G401.6 (cell line): ENCODE measurements at regions not wholly inside any gene's neighbourhood (a gene's known extent, or its start where the extent isn't known, plus 50 kb on each side); places are given as distances from the start of the nearest gene placed in this dataset.

Source experiments
- FAIRE-seq: peaks from 2 replicates; lab custom pipeline; 2012; peaks lifted over from hg19 to GRCh38; lab: Jason Lieb, UNC

DNA sequence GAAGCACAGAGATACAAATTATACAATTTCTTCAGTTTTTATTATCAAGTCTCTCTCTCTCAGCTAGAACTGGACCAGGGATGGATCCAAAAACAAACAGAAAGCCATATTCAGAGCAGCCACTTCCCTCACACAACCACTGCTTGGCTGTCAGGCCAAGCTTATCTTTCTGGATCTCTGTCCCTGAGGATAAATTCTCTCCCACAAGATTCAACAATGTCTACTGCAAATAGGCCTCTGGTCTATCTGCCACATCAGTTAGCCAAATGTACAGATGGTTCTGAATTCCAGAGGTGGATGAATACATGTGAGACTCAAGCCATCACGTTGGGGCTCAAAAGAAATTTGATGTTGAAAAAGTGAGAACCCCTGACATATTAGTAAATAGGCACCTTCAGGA, 350.9 kb downstream of the LTN1 start:
- FAIRE-seq: no peak

DNA sequence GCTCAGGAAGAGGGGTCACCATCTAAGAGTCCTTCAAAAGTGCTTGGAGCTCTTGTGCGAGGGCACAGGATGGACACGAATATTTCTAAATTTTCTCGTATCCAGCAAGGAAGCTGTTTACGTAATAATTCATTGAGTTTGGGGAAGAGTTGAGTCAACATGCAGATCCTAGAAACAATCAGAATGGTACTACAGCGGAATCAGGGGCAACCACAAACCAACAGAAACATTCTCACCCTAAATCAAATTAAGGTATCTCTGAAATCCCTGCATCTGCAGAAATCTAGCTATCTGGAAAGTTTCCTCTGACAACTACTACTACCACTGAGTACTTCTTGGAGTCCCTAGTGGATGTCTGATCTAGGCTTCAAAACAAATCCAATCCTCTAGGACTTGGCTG, 352.4 kb downstream of the LTN1 start:
- FAIRE-seq: no peak

DNA sequence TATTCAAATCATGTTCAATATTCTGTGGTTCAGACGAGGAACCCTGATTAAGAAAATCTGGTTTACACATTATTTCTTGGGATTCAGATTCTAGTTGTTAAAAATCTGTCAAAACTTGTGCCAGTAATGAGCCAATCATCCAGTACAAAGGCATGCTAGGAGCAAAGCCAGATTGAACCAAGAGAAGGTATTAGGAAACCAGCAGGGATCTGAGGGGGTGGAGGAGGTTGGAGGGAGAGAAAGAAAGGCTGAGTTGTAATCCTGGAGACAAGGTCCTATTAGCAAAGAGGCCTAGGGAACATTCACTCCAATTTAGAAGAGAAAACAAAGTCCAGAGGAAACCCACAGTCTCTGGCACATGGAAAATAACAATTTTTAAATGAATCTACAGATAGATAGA, 352.9 kb downstream of the LTN1 start:
- FAIRE-seq: no peak

DNA sequence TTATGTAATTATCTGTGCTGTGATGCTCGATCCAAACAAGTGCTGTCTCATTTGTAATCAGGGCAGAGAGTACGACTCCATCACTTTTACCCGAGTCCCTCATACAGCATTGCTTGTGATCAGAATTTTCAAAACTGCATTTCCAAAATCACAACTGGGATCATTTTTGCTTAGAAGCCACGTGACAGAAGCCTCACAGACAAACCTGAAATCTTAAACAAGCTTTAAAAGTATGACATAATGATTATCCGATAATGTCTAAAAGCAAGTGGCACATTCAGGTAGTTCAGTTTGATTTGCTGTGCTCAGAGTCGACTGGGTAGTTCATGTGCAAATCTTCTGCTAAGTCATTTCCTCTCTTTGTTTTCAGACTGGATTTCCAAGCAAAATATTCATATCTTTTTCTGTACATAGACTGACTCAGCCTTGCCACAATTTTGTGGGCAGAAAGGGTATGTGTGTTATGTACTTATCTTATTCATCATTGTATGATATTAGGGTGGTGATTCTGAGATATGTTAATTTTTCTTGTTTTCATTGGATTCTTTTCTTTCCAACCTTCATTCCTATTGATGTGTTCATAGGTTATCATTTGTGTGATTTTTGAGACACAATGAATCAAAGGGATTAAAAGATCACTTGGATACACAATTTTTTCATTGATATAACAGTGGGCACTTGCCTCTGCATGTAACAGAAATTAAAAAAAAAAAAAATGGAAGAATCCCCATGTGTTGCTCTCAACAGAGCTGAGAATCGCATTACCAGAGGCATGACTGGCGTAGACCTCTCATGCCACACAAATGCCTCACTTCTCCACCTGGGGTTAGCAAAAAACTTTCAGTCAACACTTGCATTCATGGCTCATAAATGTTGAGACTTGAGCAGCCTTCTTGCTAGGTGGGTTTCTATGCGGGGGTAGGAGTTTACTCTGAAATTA, 355.7 kb downstream of the LTN1 start:
- FAIRE-seq: no peak

DNA sequence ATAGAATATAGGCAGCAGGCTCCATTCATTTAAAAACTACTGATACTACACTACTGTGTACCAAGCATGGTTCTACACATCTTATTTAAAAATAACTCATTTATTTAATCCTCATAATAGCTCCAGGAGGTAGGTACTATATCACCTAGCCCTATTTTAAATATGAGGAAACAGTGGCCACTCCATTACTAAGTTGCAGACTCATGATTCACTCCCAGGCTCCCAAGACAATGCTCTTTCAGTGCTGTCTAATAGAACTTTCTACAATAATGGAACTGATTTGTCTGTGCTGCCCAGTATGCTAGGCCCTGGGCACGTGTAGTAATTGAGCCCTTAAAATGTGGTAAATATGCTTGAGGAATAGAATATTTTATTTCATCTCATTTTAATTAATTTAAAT, 357.1 kb downstream of the LTN1 start:
- FAIRE-seq: no peak

DNA sequence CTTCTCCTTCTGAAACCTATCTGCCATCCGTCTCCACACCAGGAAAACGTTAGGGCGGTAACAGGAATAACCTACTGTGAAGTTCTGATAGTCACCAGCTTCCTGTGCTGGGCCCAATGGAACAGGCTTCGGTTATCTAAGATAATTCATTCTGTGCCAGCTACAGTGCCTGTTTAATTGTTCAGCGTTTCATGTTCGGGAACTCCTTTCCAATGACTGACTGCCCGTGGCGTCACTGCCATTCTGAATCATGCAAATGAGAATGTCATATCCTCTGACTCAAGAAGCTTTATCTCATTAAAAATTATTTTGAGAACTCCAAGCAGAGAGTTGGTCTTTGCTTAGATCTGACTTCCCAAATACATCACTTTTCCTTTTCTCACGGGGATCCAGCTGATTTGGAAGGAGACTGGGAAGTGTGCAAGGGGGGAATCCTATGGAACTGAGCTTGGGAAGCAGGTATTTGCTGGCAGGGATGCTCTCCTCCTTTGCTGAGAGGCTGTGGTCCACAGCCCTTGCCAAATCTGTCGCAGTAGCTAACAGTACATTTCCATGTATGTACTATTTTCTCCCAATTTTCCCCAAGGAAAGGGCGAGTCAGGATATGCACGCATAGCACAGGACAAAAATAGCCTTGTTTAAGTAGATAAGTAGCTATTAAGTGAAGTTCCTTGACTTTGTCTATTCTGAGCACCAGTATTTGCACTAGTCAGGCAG, 358.7 kb downstream of the LTN1 start:
- FAIRE-seq: no peak

DNA sequence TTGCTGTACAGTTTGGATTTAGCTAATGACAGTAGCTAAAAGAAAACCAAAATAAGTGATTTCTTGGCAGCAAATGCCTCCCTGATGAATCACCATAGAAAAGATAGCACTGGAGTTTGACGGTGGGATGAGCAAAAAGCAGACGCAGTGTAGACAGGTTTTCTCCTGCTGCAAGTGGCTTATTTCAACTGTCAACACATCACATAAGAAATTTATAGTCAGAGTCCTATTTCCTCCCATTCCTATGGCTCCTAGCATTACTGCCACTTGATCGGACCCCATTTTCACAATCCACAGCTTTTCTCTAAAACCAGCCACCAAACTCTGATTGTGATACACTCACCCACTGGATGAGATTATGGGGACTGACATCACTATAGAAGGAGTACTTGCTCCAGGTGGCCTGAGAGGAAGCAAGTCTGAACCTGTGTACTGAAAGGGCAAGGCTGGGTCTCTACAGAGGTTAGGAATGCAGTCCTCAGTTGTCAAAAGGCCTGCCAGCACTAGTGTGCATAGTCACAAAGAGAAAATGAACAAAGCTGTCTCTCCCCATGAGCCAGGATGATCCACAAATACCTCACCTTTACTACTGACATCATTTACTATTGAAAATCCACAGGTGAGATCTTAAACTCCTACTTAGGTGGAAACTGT, 359.8 kb downstream of the LTN1 start:
- FAIRE-seq: no peak

DNA sequence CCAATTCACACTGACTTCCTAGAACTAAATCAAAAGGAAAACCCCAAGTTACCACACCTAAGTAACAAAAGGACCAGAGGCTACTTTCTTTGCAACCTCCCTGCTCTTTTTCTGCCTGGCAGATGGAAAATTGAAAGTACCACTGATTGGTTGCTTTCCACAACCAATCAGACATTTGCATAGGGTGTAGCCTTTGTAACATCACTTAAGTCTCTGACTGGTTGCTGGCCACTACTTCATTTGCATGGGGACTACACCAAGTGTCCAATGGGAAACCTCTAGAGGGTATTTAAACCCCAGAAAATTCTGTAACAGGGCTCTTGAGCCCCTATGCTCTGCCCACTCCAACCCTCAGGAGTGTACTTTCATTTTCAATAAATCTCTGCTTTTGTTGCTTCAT, 365.0 kb downstream of the LTN1 start:
- FAIRE-seq: no peak

DNA sequence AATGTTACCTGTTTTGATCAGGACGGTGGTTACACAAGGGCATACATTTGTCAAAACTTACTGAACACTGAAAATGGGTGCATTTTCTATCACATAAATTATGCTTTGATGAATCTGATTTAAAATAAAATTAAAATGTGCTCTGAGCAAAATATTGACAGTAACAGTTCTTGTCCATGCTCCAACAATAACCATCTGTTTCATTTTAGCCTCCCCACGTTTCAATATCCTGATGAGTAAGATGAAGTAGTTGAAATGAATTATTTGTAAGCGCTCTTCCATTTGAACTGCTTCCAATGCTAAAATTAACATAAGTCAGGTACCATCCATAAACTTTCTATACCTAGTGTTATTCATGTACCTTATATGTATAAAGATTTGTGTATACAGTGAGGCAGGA, 365.4 kb downstream of the LTN1 start:
- no peak for FAIRE-seq

DNA sequence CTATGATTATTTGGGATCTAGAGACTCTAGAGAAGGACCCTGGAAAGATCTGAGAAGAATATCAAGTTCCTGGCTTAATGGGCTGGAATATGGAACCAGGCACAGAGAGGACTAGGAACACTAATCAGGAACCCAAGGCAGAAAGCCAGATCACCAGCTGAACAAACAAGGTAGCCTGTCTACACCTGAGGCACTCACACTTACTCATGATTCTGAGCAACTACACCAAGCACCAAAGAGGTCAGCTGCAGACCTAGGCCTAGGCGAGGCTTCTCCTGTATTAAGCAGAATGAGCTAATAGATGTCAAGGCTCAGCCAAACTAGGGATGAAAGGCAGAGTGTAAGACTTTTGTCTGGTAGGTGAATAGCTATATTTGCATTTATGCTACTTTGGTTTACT, 368.1 kb downstream of the LTN1 start:
- no peak for FAIRE-seq

DNA sequence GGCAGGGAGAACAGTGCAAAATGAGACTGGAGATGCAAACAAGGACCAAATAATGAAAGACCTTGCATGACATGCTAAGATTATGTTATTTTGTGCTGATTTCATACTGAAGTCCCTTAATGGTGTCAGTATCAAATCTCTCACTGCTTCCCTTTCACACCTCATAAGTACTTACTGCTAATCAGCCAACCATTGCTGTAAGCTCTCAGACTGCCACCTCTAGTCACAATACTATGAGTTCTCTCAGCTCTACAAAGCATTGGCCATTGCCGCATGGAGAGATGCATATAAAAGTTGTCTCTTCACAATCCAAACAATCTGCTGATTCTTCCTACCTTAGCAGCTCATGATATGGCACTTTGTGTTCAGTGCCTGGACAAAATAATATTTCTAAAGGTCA, 375.4 kb downstream of the LTN1 start:
- no peak for FAIRE-seq

DNA sequence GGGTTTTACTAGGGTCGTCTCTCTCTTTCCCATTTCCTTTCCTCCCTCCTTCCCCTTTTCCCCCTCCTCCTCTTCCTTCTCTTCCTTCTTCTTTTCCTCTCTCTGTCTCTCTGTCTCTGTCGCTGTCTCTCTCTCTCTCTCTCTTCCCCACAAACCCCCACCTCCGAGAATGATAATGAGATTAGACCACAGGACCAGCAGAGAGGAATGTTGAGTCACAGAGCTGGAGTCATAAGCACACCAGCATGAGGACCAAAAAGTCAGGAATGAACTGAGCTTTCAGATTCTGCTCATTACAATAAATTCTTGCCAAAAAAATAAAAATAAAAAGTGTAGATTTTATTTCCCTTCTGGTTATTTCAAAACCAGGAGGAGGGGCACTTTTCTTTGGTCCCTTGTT, 377.4 kb downstream of the LTN1 start:
- FAIRE-seq: peak; percentile 11

DNA sequence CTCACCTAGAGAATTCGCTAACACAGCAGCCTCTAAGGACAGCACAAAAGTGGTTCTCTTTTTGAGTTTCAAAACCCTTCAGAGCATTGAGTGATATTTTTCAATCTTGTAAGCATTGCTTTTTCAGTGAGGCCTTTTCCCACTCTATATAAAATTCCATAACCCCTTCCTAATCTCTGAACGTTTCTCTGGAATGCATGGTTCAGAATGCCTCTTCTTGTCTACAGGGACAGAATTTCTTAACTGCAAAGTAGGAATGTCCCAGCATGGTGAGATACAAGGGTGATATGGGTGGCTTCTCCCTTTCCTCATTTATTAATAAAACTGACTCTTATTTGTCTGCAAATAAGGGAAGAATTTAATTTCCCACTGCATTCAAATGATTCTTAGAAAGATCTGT, 377.9 kb downstream of the LTN1 start:
- no peak for FAIRE-seq

DNA sequence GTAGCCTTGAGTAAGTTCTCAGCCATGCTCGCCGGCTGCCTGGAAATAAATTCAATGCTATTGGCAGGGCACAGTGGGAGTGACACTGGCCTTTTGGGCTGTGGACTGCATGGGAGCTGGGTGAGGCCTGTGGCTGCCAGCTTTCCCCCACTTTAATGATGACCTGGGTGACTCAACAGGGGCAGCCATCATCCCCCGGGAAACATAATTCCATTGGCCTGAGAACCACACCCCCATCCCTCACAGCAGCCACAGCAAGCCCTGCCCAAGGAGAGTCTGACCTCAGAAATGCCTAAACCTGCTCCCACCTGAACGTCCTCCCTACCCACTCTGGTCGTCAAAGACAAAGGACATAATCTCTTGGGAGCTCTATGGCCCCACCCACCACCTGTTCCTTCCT, 384.0 kb downstream of the LTN1 start:
- no peak for FAIRE-seq

DNA sequence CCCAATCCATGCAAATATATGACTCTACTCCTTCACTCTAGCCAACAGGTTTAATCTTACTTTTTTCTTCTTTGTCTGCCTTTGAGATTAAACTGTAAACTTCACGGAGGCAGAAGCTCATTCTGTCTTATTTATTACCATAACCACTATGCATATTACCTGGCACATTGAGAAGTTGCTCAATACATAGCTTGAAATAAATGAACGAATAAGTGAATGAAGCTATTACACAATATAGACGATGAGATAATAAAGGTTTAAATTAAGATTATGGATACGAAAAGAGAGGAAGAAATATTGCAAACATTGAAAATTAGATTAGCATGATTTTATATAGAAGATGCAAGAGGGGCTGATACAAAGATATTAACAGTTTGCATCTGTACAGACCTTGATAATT, 385.1 kb downstream of the LTN1 start:
- FAIRE-seq: no peak

DNA sequence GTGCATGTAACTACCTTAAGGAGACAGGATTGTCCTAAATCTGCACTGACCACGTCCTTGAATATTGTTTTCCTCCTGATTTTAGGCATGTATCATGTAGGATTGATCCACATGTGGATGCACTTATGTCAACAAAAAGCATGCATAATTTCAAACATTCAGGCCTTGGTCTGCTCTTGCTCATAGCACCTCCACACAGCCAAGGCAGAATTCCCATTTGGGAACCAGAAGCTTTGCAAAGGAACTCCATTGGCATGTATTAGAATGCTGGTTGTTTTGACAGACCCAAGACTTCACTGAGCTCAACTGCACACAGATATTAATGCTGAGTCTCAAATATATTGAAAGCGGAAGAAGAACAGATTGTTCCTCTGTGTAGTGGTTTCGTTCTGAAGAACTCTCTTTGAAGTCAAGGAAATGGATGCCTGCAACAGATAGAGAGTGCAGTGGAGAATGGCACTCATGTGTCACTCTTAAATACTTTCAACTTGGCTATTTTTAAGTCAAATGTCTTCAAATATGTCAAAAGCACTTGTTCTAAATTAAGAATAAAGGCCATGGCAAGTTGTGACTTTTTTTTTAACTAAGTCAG, 387.6 kb downstream of the LTN1 start:
- no peak for FAIRE-seq

DNA sequence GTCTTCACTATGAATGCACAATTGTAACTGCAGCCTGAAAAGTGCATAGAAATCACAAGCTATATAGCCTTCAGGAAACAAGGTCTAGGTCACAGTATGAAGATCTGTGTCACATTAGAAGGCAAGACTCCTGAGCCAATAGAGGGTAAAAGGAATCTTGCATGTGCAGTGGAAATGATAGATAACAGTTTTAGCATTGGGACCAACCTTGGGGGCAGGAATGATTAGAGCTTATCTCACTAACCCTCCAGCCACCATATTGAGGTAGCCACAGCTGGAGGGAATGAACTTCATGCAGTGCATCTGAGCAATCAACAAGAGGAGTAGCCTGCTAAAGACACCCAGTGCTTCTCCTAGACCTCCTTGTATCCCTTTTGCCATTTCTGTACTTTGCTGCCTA, 390.1 kb downstream of the LTN1 start:
- FAIRE-seq: no peak

DNA sequence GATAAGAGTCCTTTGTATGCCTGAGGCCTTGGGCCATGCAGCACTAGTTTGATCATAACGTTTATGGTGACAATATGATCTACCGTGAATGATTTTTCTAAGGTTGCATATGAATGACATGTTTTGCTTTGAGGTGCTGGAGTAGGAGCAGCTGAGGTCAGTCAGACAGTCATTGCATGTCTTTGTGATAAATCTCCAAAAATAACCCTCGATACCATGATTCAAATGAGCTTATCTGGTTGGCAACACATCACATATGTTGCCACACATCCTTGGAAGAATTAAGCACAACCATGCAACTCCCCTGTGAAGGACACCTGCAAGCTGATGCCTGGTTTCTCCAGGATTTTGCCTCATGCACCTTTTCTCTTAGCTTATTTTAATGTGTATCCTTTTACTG, 394.5 kb downstream of the LTN1 start:
- FAIRE-seq: no peak

DNA sequence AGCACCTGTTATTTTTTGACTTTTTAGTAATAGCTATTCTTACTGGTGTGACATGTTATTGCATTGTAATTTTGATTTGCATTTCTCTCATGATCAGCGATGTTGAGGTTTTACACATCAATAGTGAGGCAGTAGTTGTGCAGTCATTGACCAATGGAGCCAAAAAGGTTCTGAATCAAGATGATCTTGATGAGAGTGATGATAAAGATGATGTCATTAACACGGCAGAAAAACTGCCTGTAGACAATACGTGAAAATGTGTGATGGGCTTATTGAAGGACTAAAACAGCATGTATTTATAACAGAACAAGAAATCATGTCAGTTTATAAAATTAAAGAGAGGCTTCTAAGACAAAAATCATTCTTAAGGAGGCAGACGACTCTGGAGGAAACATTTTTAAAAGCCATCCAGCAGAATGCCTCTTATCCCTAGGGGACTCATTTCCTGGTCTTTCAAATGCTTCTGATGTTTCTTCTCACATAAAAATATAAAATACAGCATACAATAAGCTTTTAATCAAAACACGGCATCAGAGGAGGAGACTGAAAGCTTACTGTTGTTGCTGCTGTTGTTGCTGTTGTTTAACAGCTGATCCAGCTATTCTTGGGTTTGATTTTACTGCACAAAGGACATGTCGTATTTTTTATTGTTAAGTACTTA, 400.3 kb downstream of the LTN1 start:
- no peak for FAIRE-seq

DNA sequence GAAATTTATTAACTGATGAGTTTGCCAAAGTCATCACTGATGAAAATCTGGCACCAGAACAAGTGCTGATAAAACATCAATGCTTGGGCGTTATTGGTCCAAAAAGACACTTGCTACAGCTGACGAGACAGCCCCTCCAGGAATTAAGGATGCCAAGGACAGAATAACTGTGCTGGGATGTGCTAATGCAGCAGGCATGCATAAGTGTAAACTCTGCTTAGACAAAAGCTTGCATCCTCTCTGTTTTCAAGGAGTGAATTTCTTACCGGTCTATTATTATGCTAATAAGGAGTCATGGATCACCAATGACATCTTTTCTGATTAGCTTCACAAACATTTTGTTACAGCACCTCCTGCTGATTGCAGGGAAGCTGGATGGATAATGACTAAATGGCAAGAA, 402.0 kb downstream of the LTN1 start:
- FAIRE-seq: no peak

DNA sequence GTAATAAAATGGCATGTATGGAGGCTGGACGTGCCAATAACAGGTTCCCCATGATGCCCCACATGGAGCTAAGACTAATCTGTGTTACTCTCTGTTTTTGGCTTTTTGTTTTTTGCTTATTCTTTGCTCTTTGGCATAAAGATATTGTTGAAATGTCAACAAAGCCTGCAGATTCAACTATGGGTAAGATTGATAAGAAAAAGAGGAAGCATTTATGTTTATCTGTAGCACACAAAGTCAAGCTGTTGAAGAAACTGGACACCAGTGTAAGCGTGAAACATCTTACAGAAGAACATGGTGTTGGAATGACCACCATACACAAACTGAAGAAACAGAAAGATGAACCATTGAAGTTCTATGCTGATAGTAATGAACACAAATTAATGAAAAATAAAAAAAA, 402.7 kb downstream of the LTN1 start:
- no peak for FAIRE-seq

DNA sequence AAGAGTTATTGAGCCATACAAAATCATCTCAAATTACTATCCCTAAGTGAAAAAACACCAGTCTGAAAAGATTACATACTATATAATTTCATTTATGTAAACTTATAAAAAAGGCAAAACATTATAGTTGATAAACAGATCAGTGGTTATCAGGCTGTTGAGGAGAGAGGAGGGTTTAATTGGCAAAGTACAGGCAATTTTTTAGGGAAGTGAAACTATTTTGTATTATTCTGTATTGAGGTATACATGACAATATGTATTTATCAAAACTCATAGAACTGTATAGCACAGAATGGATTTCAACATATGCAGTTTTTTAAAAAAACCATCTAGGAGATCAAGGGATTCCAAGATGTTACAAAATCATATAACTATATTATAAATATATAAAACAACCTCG, 403.7 kb downstream of the LTN1 start:
- no peak for FAIRE-seq
